GM13976 (cell line): ENCODE measurements at regions not wholly inside any gene's neighbourhood (a gene's known extent, or its start where the extent isn't known, plus 50 kb on each side); places are given as distances from the start of the nearest gene placed in this dataset.

Source experiments
- DNase-seq: peaks from one replicate; pipeline ENCODE4 v3.0.0; 2012; ENCODE audit warnings: low spot score
- CTCF ChIP-seq: IDR thresholded peaks from 2 replicates; pipeline ENCODE4 v1.5.1; 2012; ENCODE audit warnings: borderline replicate concordance, mild to moderate bottlenecking; ENCODE audit not compliant: insufficient read depth; ENCODE audit errors: extremely low read depth, missing control alignments, control extremely low read depth
- in situ Hi-C: fragments of 300-500 bp; cut with MboI; formaldehyde crosslinking; loops from one replicate; pipeline ENCODE4 v1.12.0; 2022; ENCODE audit warnings: low sequenced_read_pairs, mixed read lengths, inconsistent platforms; ENCODE audit not compliant: unreplicated experiment

GRCh38 chr12:116480210-116480810 lies 78.9 kb upstream of the MAP1LC3B2 start:
- in situ Hi-C loops = no loop called here
- no peak for TF ChIP-seq CTCF
- DNase-seq = no peak

GRCh38 chr12:116481726-116482125 lies 77.5 kb upstream of the MAP1LC3B2 start:
- TF ChIP-seq CTCF = no peak
- DNase-seq = no peak
- in situ Hi-C loops = no loop called here

GRCh38 chr12:116482179-116482578 lies 77.0 kb upstream of the MAP1LC3B2 start:
- in situ Hi-C loops = no loop called here

GRCh38 chr12:116482859-116483258 lies 76.3 kb upstream of the MAP1LC3B2 start:
- in situ Hi-C loops = no loop called here
- no peak for TF ChIP-seq CTCF

More at GRCh38 chr12:116482179-116482578, 77.0 kb upstream of the MAP1LC3B2 start:
- DNase-seq = no peak
- TF ChIP-seq CTCF = no peak

GRCh38 chr12:116483959-116484750 lies 75.0 kb upstream of the MAP1LC3B2 start:
- DNase-seq = no peak

More at GRCh38 chr12:116482859-116483258, 76.3 kb upstream of the MAP1LC3B2 start:
- no peak for DNase-seq

GRCh38 chr12:116484807-116485206 lies 74.4 kb upstream of the MAP1LC3B2 start:
- TF ChIP-seq CTCF = no peak
- no peak for DNase-seq
- in situ Hi-C loops = no loop called here

More at GRCh38 chr12:116483959-116484750, 75.0 kb upstream of the MAP1LC3B2 start:
- in situ Hi-C loops = no loop called here
- TF ChIP-seq CTCF = no peak
